HG03066 (cell line): ENCODE measurements at regions not wholly inside any gene's neighbourhood (a gene's known extent, or its start where the extent isn't known, plus 50 kb on each side); places are given as distances from the start of the nearest gene placed in this dataset.

ENCODE experiments used
- ATAC-seq: cut with Tn5 transposase; IDR thresholded peaks from one replicate; pipeline ENCODE4 v1.9.1; 2021; ENCODE audit warnings: low read depth; ENCODE audit not compliant: unreplicated experiment

GRCh38 chr5:73296772-73297171 lies 123.8 kb downstream of the TMEM174 start:
- no peak for ATAC-seq

- ATAC-seq: no peak
Measured at GRCh38 chr5:73295921-73296320, 122.9 kb downstream of the TMEM174 start.

GRCh38 chr5:73295447-73295846 lies 122.5 kb downstream of the TMEM174 start:
- ATAC-seq: no peak

- ATAC-seq: no peak
Measured at GRCh38 chr5:73292816-73293459, 119.9 kb downstream of the TMEM174 start.

GRCh38 chr5:73291873-73292272 lies 118.9 kb downstream of the TMEM174 start:
- no peak for ATAC-seq

GRCh38 chr5:73290242-73290641 lies 117.2 kb downstream of the TMEM174 start:
- ATAC-seq: no peak

GRCh38 chr5:73288803-73289720 lies 116.1 kb downstream of the TMEM174 start:
- ATAC-seq: no peak

GRCh38 chr5:73286896-73287295 lies 113.9 kb downstream of the TMEM174 start:
- no peak for ATAC-seq

GRCh38 chr5:73284985-73285384 lies 112.0 kb downstream of the TMEM174 start:
- no peak for ATAC-seq

GRCh38 chr5:73284220-73284795 lies 111.3 kb downstream of the TMEM174 start:
- no peak for ATAC-seq

- no peak for ATAC-seq
Measured at GRCh38 chr5:73282923-73283322, 109.9 kb downstream of the TMEM174 start.

- ATAC-seq: no peak
Measured at GRCh38 chr5:73282383-73282782, 109.4 kb downstream of the TMEM174 start.

- ATAC-seq: no peak
Measured at GRCh38 chr5:73280821-73281746, 108.1 kb downstream of the TMEM174 start.

GRCh38 chr5:73280386-73280785 lies 107.4 kb downstream of the TMEM174 start:
- ATAC-seq: no peak

- ATAC-seq: no peak
Measured at GRCh38 chr5:73279805-73280204, 106.8 kb downstream of the TMEM174 start.

GRCh38 chr5:73278693-73279092 lies 105.7 kb downstream of the TMEM174 start:
- no peak for ATAC-seq

GRCh38 chr5:73274881-73275663 lies 102.1 kb downstream of the TMEM174 start:
- ATAC-seq: no peak

- ATAC-seq: no peak
Measured at GRCh38 chr5:73274121-73274520, 101.1 kb downstream of the TMEM174 start.

GRCh38 chr5:73273379-73274050 lies 100.5 kb downstream of the TMEM174 start:
- ATAC-seq: no peak
